HG02938 (cell line): ENCODE measurements at regions not wholly inside any gene's neighbourhood (a gene's known extent, or its start where the extent isn't known, plus 50 kb on each side); places are given as distances from the start of the nearest gene placed in this dataset.

ENCODE experiments used
- ATAC-seq: cut with Tn5 transposase; IDR thresholded peaks from one replicate; pipeline ENCODE4 v1.9.1; 2021; ENCODE audit warnings: mild to moderate bottlenecking, moderate library complexity; ENCODE audit not compliant: unreplicated experiment

DNA sequence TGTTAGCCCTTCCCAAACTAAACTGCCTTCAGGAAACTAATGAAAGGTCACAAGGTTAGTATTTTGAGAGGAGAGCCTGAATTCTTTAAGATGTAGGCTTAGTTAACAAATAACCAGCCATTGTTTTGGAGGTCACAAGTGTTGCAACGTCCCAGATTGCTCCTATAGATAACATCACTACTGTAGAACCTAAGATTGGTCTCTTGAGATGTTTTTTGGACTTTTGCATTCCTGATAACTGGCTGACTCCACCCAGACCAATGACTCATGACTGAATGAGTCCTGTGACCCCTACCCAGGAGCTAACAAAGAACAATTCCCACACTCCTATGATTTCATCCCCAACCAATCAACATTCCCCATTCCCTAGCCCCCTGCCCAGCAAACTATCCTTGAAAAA, 178.8 kb downstream of the SCP2D1 start:
- ATAC-seq, result no peak

DNA sequence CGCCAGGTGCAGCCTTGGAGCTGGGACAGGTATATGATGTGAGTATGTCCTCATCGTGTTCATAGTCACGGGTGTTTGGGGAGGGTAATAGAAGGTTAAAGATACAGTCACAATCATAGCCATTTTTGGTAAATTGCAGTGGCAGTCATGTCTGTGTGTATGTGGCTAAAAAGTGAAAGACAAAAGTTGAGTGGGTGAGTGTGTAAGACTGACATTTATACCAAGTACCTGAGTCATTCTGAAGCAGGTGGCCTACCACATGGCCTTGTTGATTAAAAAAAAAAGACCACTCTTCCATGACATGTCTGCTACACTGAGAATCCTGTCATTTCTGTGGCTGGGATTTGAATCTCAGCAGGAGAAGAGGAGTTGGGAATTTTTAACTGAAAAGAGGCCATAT, 181.9 kb downstream of the SCP2D1 start:
- ATAC-seq, result no peak

DNA sequence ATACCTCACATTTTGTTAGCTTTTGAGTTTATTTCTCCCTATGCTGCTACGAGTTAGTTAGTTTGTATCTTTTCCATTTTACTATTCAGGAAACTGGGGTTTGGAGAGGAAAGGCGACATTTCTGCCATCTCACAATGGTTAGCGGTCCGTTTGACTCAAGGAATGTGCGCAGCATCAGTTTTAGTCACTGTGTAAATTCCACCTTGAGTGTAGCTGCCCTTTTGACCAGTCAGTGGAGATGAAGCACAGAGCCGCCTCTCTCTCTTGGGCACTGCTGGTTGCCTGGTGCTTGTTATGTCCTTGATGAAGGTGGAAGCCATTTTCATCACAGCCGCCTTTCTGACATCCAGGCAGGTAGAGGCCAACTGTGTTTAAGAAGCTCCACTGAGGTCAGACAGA, 185.5 kb downstream of the SCP2D1 start:
- ATAC-seq, result no peak

GRCh38 chr20:19000078-19000477, 186.5 kb downstream of the SCP2D1 start:
- ATAC-seq, result no peak

DNA sequence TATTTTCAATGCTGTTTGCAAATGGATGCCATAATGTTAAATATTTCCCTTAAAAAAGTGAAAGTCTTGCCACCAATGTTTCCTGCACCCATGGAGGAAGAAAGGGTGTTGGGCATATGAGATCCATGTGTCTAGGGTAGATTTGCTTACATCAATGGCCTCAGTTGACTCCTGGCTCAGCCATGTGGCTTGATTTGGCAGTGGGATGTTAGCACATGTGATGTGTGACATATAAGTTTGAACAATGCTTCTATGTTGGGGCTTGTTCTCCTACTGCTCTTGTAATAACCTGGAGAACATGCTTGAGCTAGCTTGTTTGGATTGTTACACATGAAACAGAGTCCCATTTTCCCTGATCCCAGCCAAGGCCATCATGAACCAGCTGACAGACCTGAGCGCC, 187.6 kb downstream of the SCP2D1 start:
- ATAC-seq, result no peak

DNA sequence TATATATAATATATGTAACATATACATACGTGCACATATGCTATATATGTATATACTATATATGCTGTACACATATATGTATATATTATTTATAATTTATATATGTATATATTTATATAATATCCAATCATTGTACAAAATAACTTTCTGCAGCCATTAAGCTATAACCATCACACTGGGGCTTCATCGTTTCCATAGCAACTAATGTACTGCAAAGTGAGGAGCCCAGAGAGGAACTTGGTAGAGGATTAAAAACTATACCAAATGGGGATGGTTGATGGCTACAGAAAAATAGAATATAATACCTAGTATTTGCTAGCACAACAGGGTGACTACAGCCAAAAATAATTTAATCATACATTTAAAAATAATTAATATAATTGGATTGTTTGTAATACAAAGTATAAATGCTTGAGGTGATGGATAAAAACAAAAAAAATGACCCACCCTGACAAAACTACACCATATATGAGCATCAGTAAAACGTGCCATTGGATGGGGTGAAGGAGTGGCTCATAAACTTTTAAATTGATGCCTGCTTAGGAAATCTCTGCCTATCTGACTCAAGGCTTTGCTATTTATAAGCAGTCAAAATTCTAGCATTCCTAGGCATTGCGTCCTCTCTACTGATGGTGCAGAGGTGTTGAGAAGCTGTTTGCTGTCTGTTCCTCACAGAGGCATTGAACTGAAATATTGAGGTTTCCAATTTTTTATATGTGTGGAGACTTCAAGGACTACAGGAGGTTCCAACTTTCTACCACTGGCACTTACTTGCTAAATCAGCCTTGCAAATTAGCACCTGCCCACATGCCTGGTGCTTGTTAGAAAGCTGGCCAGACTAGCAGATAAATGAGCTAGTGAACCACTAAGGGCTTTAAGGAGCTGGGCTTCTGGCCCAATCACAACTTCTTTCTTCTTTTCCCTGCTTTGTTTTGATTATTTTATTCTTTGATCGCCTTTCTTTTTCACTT, 190.1 kb downstream of the SCP2D1 start:
- no peak for ATAC-seq

DNA sequence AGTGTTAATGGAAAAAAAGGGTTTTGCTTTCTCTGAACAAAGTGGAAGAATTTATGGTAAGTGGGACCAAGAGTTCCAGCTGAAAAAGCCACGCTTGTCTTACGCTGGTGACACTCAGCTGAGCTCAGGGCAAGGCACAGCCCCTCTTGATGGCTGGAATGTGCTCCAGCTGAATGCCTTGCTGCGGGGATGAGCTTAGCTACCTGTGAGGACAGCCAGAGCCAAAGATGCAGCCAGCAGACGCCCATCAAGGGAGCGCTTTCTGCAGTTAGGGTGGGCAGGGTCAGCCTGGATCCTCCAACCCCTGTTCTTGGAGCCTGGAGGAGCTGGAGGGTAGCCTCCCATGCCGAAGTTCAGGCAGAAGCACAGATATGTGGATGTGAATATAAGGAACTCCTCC, 191.4 kb downstream of the SCP2D1 start:
- ATAC-seq, result no peak

DNA sequence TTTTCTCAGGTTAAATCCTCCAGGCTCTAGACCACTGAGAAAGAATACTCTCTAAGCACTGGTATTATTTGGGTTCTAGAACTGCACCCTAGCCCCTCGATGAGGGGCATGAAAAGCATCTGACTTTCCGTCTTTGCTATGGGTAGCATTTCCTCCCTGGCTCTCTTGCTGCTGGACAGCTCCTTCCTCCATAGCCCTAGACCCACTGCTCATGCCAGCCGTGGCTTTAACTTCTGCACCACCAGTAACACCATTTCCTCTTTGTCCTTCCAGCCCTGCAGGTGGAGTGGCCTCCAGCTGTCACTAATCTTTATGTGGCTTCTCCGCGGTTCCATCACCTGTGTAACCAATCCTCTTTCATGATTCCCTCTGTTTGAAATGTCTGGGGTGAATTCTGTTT, 194.9 kb downstream of the SCP2D1 start:
- ATAC-seq, result no peak

- ATAC-seq, result no peak
Measured at GRCh38 chr20:19009081-19009688, 195.6 kb downstream of the SCP2D1 start.

DNA sequence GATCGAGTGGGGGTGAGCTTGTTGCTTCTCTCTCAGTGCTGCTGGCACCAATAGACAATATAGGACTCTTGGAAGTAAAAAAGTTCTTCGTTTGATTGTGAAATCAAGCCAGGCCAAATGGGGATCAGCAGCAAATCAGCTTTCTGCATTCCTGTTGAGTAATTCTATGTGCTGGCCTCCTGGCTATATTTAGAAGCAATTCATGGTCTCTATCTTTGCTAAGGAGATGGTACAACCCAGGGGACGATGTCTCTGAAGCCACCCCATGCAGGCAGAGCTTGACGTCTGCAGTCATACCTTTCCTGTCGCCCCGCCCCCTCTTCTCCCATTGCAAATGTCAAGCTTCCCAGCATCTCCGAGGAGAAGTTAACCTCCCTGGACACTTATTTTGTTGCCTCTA, 199.1 kb downstream of the SCP2D1 start:
- no peak for ATAC-seq

GRCh38 chr20:19013907-19014306, 198.5 kb upstream of the SLC24A3 start:
- ATAC-seq, result no peak

- no peak for ATAC-seq
Measured at GRCh38 chr20:19015351-19016139, 196.9 kb upstream of the SLC24A3 start.

GRCh38 chr20:19016140-19016497, 196.3 kb upstream of the SLC24A3 start:
- ATAC-seq, result no peak

DNA sequence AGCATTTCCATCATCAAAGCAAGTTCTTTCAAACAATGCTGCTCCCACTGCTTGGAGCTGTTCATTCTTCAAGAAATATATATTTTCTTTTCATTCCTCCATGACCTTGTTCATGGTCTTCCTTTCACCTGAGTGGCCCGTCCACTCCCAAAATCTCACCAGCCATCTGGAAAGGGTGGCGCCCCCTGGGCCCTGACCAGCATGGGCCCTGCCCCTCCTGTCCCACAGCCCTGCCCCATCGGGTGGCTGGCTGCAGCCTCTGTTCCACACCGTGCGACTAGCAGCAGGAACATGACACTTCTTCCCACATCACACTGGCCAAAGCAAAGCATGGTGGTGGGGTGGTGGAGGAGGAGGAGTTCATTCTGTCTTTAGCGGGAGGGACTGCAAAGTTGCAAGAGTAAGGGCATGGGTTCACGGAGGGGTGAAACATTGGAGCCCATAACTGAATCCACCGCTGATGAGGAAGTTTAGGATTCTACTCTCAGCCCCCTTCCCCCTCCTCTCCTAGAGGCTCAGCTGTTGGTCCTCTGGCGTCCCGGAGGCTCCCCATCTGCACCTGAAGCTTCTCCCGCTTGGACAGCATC, 195.2 kb upstream of the SLC24A3 start:
- no peak for ATAC-seq

DNA sequence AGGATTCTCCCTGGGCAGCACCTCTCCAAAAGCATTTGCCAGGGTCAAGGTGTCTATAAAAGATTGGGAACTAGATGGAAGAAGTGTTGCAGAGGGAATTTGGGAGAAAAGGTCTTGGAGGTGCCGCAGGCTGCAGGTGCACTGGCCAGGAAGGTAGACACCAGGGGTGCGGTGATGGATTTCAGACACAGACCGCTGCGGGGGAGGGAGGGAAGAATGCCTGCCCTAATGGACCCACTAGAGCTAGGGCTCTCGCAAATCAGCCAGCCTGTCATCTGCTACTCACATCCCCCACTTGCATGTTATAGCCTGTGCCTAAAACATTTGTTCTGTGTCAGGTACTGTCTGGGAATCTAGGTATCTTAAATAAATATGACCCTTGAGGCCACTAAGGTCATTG, 193.6 kb upstream of the SLC24A3 start:
- ATAC-seq, result no peak

GRCh38 chr20:19019734-19020364, 192.6 kb upstream of the SLC24A3 start:
- no peak for ATAC-seq

DNA sequence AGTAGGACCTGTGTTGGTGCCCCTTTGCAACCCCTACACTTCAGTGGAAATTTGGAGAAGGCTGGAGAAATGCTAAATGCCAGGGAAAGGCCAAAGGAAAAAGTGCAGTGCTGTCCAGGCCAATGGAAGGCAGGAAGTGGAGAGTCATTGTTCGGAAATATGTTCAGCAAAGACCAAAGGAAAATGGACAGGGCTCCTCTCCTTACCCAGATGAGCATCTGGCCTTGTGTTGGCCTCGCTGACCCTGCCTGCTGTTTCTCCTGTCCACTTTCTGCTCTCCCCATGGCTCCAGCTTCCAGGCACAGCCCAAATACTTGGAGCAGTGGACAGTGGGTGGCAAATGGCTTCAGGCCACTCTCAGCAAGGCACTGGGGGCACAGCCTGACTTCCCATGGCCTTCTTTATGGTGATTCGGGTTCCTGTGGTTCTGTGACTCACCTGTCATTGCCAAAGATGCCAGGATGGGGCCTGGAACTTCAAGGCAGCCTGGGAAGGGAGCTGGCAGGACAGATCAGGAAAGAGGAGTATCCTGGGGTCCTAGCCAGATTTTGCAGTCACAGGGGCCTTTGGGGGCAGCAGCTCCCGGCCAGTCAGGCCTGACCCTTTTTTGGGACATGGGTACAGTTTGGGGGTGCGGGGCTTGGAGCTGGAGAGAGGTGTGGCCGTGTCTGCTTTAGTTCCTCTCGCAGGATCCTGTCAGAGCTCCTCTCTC, 190.9 kb upstream of the SLC24A3 start:
- no peak for ATAC-seq

DNA sequence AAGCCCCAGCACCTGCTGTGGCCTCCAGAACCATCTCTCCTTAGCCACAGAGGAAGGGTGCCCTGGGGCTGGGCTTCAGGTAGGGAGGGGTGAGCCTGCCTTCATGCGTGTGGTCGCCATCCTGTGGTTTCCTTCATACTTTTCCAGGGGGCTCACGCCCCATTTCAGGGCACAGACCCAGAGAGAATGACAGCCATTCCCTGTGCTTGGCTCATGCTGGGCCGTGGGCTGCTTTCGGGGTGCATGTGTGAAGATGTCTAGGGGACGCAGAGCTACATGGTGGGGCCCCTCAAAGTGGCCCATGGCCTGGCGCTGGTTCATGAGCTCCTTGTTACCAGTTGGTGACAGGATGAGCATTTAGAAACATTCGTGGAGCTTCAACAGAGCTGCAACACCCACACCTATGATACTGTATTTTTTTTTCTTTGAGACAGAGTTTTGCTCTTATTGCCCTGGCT, 190.3 kb upstream of the SLC24A3 start:
- no peak for ATAC-seq

DNA sequence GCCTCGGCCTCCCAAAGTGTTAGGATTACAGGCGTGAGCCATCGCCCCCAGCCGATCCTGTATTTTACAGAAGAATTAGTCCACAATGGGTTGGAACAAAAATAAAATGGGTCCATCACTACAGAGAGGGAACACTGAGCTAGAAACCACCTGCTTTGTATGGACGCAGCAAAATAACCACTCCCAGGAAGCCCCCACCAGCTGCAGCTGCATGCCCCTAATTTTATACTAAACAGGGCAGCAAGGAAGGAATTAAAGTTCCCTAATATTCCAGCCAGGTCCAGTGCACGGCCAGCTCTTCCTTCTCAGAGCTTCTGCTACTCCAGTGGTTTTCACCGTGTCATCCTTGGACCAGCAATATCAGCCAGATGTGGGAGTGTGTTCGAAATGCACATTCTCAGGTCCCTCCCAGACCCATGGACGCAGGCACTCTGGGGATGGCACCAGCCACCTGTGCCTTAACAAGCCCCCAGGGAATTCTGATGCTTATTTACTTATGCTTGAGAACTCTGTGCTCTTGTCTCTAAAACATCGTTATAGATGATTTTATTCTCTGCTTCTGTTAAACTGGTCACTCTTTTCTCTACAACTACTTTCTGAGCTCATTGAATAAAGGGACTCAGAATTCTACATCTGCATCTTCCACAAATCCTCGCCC, 189.5 kb upstream of the SLC24A3 start:
- ATAC-seq, result no peak
